ENCODE measurements at regions not wholly inside any gene's neighbourhood (a gene's known extent, or its start where the extent isn't known, plus 50 kb on each side); places are given as distances from the start of the nearest gene placed in this dataset.

GRCh38 chr13:68358294-68358705 lies 1128.2 kb upstream of the PCDH9 start:
- no peak for DNase-seq

GRCh38 chr13:68350554-68350953 lies 1120.4 kb upstream of the PCDH9 start:
- DNase-seq: no peak
- intact Hi-C loops (cut with DNase I): no loop called here
- no peak for ATAC-seq (ENCODE audit: poor library complexity)

More at GRCh38 chr13:68358294-68358705, 1128.2 kb upstream of the PCDH9 start:
- intact Hi-C loops (cut with DNase I): no loop called here
- no peak for ATAC-seq (ENCODE audit: poor library complexity)

- no peak for ATAC-seq (ENCODE audit: poor library complexity)
- DNase-seq: no peak
- intact Hi-C loops (cut with DNase I): no loop called here
Measured at GRCh38 chr13:68347220-68347619, 1117.1 kb upstream of the PCDH9 start.

GRCh38 chr13:68345963-68346531 lies 1115.9 kb upstream of the PCDH9 start:
- intact Hi-C loops (cut with DNase I): no loop called here

GRCh38 chr13:68323124-68323523 lies 1093.0 kb upstream of the PCDH9 start:
- intact Hi-C loops (cut with DNase I): no loop called here
- DNase-seq: no peak
- no peak for ATAC-seq (ENCODE audit: poor library complexity)

More at GRCh38 chr13:68345963-68346531, 1115.9 kb upstream of the PCDH9 start:
- no peak for ATAC-seq (ENCODE audit: poor library complexity)
- DNase-seq: no peak

- no peak for DNase-seq
- intact Hi-C loops (cut with DNase I): no loop called here
- ATAC-seq (ENCODE audit: poor library complexity): no peak
Measured at GRCh38 chr13:68319384-68319783, 1089.2 kb upstream of the PCDH9 start.

- DNase-seq (no peak), ATAC-seq (ENCODE audit: poor library complexity) (no peak)
- intact Hi-C loops (cut with DNase I): loop anchor here (5.0 kb wide), 1 partner anchor 623 kb away; no protein-coding TSS in a partner anchor
Measured at GRCh38 chr13:68304286-68304893, 1074.3 kb upstream of the PCDH9 start.

- DNase-seq (no peak), ATAC-seq (ENCODE audit: poor library complexity) (no peak)
- intact Hi-C loops (cut with DNase I): no loop called here
Measured at GRCh38 chr13:68293631-68294030, 1063.5 kb upstream of the PCDH9 start.

- ATAC-seq (ENCODE audit: poor library complexity) (no peak), DNase-seq (no peak)
- intact Hi-C loops (cut with DNase I): no loop called here
Measured at GRCh38 chr13:68292601-68293000, 1062.5 kb upstream of the PCDH9 start.

GRCh38 chr13:68291595-68291994 lies 1061.5 kb upstream of the PCDH9 start:
- intact Hi-C loops (cut with DNase I): no loop called here
- DNase-seq (peak; percentile 34), ATAC-seq (ENCODE audit: poor library complexity) (no peak)

- no peak for DNase-seq
- intact Hi-C loops (cut with DNase I): no loop called here
- ATAC-seq (ENCODE audit: poor library complexity): no peak
Measured at GRCh38 chr13:68275758-68276157, 1045.6 kb upstream of the PCDH9 start.

- no peak for ATAC-seq (ENCODE audit: poor library complexity)
- intact Hi-C loops (cut with DNase I): no loop called here
- DNase-seq: no peak
Measured at GRCh38 chr13:68272652-68273051, 1042.5 kb upstream of the PCDH9 start.

GRCh38 chr13:68264692-68265091 lies 1034.6 kb upstream of the PCDH9 start:
- intact Hi-C loops (cut with DNase I): no loop called here
- ATAC-seq (ENCODE audit: poor library complexity) (no peak), DNase-seq (no peak)

GRCh38 chr13:68261105-68261504 lies 1031.0 kb upstream of the PCDH9 start:
- intact Hi-C loops (cut with DNase I): no loop called here
- no peak for ATAC-seq (ENCODE audit: poor library complexity)

GRCh38 chr13:68257111-68257842 lies 1027.1 kb upstream of the PCDH9 start:
- no peak for ATAC-seq (ENCODE audit: poor library complexity)
- no peak for DNase-seq
- intact Hi-C loops (cut with DNase I): no loop called here

More at GRCh38 chr13:68261105-68261504, 1031.0 kb upstream of the PCDH9 start:
- DNase-seq: no peak

GRCh38 chr13:68254151-68254550 lies 1024.0 kb upstream of the PCDH9 start:
- ATAC-seq (ENCODE audit: poor library complexity): no peak
- DNase-seq: no peak
- intact Hi-C loops (cut with DNase I): no loop called here

GRCh38 chr13:68234274-68234673 lies 1004.1 kb upstream of the PCDH9 start:
- intact Hi-C loops (cut with DNase I): no loop called here
- ATAC-seq (ENCODE audit: poor library complexity) (no peak), DNase-seq (no peak)

GRCh38 chr13:68232351-68233130 lies 1002.4 kb upstream of the PCDH9 start:
- DNase-seq: no peak
- no peak for ATAC-seq (ENCODE audit: poor library complexity)
- intact Hi-C loops (cut with DNase I): no loop called here

GRCh38 chr13:68214691-68215415 lies 984.7 kb upstream of the PCDH9 start:
- no peak for ATAC-seq (ENCODE audit: poor library complexity)
- intact Hi-C loops (cut with DNase I): no loop called here
- DNase-seq: no peak

Measured in Right ventricle myocardium superior (tissue), 1 donor.